Cardiac muscle cell (in vitro differentiated cells and primary cell): ENCODE measurements at regions not wholly inside any gene's neighbourhood (a gene's known extent, or its start where the extent isn't known, plus 50 kb on each side); places are given as distances from the start of the nearest gene placed in this dataset.

Source experiments
- DNase-seq, 2 donors: peaks; one replicate each; pipeline versions ENCODE4 v3.0.0 to v3.0.0-alpha.2; 2010 to 2017; ENCODE audit warnings: low read depth in 1 of 2, low spot score in 1 of 2
- H3K27ac ChIP-seq: fragments of 200-600 bp; sonication (generic); 2 replicates; pipeline ENCODE4 v1.5.1; 2016
- H3K27me3 ChIP-seq: fragments of 200-600 bp; sonication (generic); 2 replicates; pipeline ENCODE4 v1.6.0; 2016; ENCODE audit warnings: control low read depth
- H3K36me3 ChIP-seq: fragments of 200-600 bp; sonication (generic); 2 replicates; pipeline ENCODE4 v1.5.1; 2016; ENCODE audit warnings: control low read depth
- H3K4me1 ChIP-seq: fragments of 200-600 bp; sonication (generic); 2 replicates; pipeline ENCODE4 v1.8.1; 2017; ENCODE audit warnings: low read depth, mild to moderate bottlenecking, mixed run types
- H3K4me3 ChIP-seq: fragments of 200-600 bp; sonication (generic); 2 replicates; pipeline ENCODE4 v1.5.1; 2016; ENCODE audit warnings: mild to moderate bottlenecking
- H3K9me3 ChIP-seq: fragments of 200-600 bp; sonication (generic); 2 replicates; pipeline ENCODE4 v1.5.1; 2017; ENCODE audit warnings: low read depth, mild to moderate bottlenecking, control low read depth
- CTCF ChIP-seq: IDR thresholded peaks from 2 replicates; pipeline ENCODE4 v1.5.1; 2012; ENCODE audit warnings: low read depth, mild to moderate bottlenecking, low read length

DNA sequence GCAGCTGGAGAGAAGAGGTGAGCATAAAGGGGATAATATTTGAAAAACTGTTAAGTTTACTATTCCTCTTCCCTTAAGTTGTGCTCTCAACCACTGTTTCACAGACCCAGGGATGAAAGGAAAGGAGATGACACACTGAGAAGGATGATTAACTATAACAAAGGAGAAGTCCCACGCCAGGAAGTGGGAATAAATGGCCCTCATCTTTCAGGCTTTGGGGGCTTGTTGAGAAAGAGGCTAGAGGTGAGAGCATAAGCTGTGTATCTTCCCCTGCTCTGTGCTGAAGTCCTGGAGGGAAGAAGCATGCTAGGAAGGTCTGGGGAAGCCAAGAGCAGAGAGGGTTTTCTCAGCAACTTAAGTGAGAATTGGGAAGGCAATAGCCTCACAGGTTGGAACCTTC lies 399.1 kb upstream of the ATP5MC3 start:
- H3K4me3 ChIP-seq = no peak overlapping the region
- H3K36me3 ChIP-seq = no peaks in the 10 kb centered on the region
- TF ChIP-seq CTCF = no peak
- H3K27me3 ChIP-seq = no peaks in the 10 kb centered on the region
- no peak for DNase-seq
- no peak overlapping the region for H3K27ac ChIP-seq
- peaks cover 14% of the 10 kb centered on the region for H3K4me1 ChIP-seq
- H3K9me3 ChIP-seq = no peaks in the 10 kb centered on the region

GRCh38 chr2:175579646-175580045 lies 398.1 kb upstream of the ATP5MC3 start:
- Histone ChIP-seq H3K27ac (no peak overlapping the region), H3K36me3 (no peaks in the 10 kb centered on the region), H3K27me3 (no peaks in the 10 kb centered on the region), H3K4me1 (peaks cover 14% of the 10 kb centered on the region), H3K4me3 (no peak overlapping the region), H3K9me3 (no peaks in the 10 kb centered on the region)
- DNase-seq = no peak
- no peak for TF ChIP-seq CTCF

GRCh38 chr2:175577368-175577970 lies 396.0 kb upstream of the ATP5MC3 start:
- Histone ChIP-seq H3K27me3 (no peaks in the 10 kb centered on the region), H3K4me1 (peaks cover 14% of the 10 kb centered on the region), H3K4me3 (no peak overlapping the region), H3K9me3 (no peaks in the 10 kb centered on the region), H3K36me3 (no peaks in the 10 kb centered on the region), H3K27ac (no peak overlapping the region)
- no peak for DNase-seq
- TF ChIP-seq CTCF = no peak

- Histone ChIP-seq H3K9me3 (no peaks in the 10 kb centered on the region), H3K27ac (no peak overlapping the region), H3K4me3 (no peak overlapping the region), H3K4me1 (peaks cover 16% of the 10 kb centered on the region), H3K27me3 (no peaks in the 10 kb centered on the region), H3K36me3 (no peaks in the 10 kb centered on the region)
- TF ChIP-seq CTCF = no peak
- DNase-seq = peak in 1 of 2 donors; percentile 33
Measured at GRCh38 chr2:175576875-175577274, 395.4 kb upstream of the ATP5MC3 start.

GRCh38 chr2:175576270-175576669 lies 394.8 kb upstream of the ATP5MC3 start:
- H3K4me3 ChIP-seq = no peak overlapping the region
- DNase-seq = no peak
- no peaks in the 10 kb centered on the region for H3K36me3 ChIP-seq
- H3K27ac ChIP-seq = no peak overlapping the region
- TF ChIP-seq CTCF = no peak
- no peaks in the 10 kb centered on the region for H3K9me3 ChIP-seq
- no peaks in the 10 kb centered on the region for H3K27me3 ChIP-seq
- H3K4me1 ChIP-seq = peaks cover 22% of the 10 kb centered on the region
